ENCODE measurements at regions not wholly inside any gene's neighbourhood (a gene's known extent, or its start where the extent isn't known, plus 50 kb on each side); places are given as distances from the start of the nearest gene placed in this dataset.
"Not testable (repeated sequence)": the region's sequence is repeated elsewhere in the genome, so short reads cannot be mapped to it uniquely, and the experiment has no call there.

DNA sequence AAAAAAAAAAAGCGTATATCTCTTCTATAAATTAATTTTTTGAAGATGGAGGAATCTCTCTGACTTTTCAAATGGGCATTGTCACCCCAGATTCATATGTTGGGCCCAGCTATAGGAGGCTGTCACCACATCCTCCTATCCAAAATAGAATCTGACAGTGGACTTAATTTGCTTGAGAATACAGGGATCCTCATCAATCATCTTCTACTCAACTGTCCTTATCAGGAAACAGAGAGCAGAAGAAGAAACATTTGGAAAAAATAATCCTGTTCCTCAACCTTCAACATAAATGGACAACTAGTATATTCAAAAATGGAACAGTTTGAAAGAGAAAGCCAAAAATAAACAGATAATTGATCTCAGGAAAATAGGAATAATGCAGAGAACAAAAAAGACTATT is 725.4 kb upstream of the INTU start:
- no peak overlapping the region for H3K4me3 ChIP-seq (ENCODE audit: low read depth, poor library complexity, severe bottlenecking)
- intact Hi-C loops (cut with DNase I; ENCODE audit: low total_unique reads), result no loop called here
- TF ChIP-seq POLR2A (IDR thresholded peaks at IDR 0.05), result no peak
- TF ChIP-seq, protein P1, sequence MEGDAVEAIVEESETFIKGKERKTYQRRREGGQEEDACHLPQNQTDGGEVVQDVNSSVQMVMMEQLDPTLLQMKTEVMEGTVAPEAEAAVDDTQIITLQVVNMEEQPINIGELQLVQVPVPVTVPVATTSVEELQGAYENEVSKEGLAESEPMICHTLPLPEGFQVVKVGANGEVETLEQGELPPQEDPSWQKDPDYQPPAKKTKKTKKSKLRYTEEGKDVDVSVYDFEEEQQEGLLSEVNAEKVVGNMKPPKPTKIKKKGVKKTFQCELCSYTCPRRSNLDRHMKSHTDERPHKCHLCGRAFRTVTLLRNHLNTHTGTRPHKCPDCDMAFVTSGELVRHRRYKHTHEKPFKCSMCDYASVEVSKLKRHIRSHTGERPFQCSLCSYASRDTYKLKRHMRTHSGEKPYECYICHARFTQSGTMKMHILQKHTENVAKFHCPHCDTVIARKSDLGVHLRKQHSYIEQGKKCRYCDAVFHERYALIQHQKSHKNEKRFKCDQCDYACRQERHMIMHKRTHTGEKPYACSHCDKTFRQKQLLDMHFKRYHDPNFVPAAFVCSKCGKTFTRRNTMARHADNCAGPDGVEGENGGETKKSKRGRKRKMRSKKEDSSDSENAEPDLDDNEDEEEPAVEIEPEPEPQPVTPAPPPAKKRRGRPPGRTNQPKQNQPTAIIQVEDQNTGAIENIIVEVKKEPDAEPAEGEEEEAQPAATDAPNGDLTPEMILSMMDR (IDR thresholded peaks at IDR 0.05), result no peak
- WGBS, 2 donors, result 79 to 86% methylated on average over 1 of the region's 1 CpG
- no peak for DNase-seq (ENCODE audit: low spot score in 2 of 2)

DNA sequence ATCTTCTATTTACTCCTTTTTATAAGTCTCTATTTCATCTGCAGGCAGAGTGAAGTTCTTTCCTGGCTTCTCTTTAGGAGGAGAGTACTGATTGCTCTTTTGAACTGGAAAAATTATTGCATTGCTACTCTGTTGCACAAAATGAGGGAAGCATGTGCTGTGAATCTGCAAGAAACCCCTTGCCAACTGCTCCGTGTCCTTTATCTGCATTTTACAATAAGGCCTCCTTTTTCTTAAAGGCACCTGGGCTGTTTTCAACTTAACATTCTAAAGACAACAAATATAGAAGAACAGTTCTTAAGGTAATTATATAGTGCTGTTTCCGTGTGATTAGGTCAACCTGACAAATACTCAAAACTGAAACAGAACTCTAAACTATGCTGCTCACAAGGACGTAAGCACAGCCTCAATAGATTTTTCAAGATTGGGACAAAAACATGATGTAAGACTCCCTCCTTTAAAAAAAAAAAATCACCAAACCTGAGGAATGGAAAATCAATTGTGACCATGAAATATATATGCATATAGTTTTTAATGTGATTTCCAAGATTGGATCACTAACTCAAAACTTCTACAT is 716.6 kb upstream of the INTU start:
- intact Hi-C loops (cut with DNase I; ENCODE audit: low total_unique reads), result loop anchor here (5.0 kb wide), 1 partner anchor 1031 kb away; no protein-coding TSS in a partner anchor

DNA sequence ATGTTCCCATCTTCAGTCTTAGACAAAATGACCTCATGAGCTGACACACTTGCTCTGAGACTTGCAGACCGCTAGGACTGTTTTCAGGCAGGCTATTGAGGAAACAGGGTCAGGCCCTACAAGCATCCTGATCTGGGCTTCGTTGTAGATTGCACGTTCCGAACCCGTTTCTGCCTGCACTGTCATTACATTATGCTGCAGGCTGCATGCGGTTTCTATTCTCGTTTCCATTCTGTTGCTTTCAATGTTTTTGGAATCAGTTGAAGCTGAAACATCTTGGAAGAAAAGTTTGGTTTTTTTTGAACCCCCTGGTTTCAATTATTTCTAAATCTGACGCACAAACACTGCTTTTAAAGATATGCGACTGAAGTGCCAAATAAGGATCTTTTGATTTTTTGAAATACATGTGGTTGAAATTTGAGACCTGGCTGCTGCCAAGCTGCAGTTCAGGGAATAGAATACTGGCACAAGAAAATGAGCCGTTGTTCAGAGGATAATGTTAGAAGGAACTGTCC is 716.1 kb upstream of the INTU start:
- peak in 1 of 2 donors; percentile 16 for DNase-seq (ENCODE audit: low spot score in 2 of 2)
- no peak overlapping the region for H3K4me3 ChIP-seq (ENCODE audit: low read depth, poor library complexity, severe bottlenecking)
- WGBS, 2 donors, result 11 to 13% methylated on average over 10 of the region's 10 CpGs
- no peak for TF ChIP-seq POLR2A (IDR thresholded peaks at IDR 0.05)
- TF ChIP-seq, protein P1 (IDR thresholded peaks at IDR 0.05), result no peak
- intact Hi-C loops (cut with DNase I; ENCODE audit: low total_unique reads), result loop anchor here (5.0 kb wide), 1 partner anchor 1031 kb away; no protein-coding TSS in a partner anchor

More for the DNA sequence above, 716.6 kb upstream of the INTU start:
- WGBS, 2 donors, result 43 to 48% methylated on average over 3 of the region's 3 CpGs
- no peak overlapping the region for H3K4me3 ChIP-seq (ENCODE audit: low read depth, poor library complexity, severe bottlenecking)
- TF ChIP-seq, protein P1 (IDR thresholded peaks at IDR 0.05), result no peak
- no peak for TF ChIP-seq POLR2A (IDR thresholded peaks at IDR 0.05)
- DNase-seq (ENCODE audit: low spot score in 2 of 2), result no peak

DNA sequence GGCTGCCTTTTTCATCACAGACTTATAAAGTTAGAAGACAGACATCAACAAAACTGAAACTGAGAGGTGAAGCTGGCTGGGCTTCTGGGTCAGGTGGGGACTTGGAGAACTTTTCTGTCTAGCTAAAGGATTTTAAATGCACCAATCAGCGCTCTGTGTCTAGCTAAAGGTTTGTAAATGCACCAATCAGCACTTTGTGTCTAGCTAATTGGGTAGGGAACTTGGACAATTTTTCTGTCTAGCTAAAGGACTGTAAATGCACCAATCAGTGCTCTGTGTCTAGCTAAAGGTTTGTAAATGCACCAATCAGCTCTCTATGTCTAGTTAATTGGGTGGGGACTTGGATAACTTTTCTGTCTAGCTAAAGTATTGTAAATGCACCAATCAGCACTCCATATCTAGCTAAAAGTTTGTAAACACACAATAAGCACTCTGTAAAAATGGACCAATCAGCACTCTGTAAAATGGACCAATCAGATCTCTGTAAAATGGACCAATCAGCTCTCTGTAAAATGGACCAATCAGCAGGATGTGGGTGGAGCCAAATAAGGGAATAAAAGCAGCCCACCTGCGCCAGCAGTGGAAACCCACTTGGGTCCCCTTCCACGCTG is 710.3 kb upstream of the INTU start:
- intact Hi-C loops (cut with DNase I; ENCODE audit: low total_unique reads); H3K4me3 ChIP-seq (ENCODE audit: low read depth, poor library complexity, severe bottlenecking); DNase-seq (ENCODE audit: low spot score in 2 of 2): not testable (repeated sequence)
- 95 to 97% methylated on average over 3 of the region's 3 CpGs for WGBS, 2 donors

DNA sequence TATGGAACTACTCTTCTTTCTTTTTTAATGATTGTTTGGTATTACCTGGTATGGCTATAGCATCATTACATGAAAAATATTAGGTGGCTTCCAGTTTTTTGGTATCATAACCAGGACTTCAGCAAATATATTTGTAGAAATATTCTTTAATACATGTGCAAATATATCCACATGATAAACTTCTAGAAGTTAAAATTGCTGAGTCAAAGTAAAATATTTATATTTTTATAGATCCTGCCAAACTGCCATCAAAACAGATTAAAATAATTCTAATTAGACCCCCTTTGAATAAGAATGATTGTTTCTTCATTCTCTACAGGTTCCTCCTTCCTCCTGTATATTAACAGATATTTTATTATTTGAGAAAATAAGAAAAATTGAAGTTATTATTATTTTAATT is 708.5 kb upstream of the INTU start:
- intact Hi-C loops (cut with DNase I; ENCODE audit: low total_unique reads), result no loop called here
- H3K4me3 ChIP-seq (ENCODE audit: low read depth, poor library complexity, severe bottlenecking), result no peak overlapping the region
- no peak for DNase-seq (ENCODE audit: low spot score in 2 of 2)
- TF ChIP-seq, protein P1 (IDR thresholded peaks at IDR 0.05), result no peak
- TF ChIP-seq POLR2A (IDR thresholded peaks at IDR 0.05), result no peak

DNA sequence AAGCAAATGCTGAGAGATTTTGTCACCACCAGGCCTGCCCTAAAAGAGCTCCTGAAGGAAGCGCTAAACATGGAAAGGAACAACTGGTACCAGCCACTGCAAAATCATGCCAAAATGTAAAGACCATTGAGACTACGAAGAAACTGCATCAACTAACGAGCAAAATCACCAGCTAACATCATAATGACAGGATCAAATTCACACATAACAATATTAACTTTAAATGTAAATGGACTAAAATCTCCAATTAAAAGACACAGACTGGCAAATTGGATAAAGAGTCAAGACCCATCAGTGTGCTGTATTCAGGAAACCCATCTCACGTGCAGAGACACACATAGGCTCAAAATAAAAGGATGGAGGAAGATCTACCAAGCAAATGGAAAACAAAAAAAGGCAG is 702.7 kb upstream of the INTU start:
- DNase-seq (ENCODE audit: low spot score in 2 of 2); intact Hi-C loops (cut with DNase I; ENCODE audit: low total_unique reads); H3K4me3 ChIP-seq (ENCODE audit: low read depth, poor library complexity, severe bottlenecking): not testable (repeated sequence)
- 60 to 90% methylated on average over 1 to 3 of the region's 4 CpGs for WGBS, 2 donors

DNA sequence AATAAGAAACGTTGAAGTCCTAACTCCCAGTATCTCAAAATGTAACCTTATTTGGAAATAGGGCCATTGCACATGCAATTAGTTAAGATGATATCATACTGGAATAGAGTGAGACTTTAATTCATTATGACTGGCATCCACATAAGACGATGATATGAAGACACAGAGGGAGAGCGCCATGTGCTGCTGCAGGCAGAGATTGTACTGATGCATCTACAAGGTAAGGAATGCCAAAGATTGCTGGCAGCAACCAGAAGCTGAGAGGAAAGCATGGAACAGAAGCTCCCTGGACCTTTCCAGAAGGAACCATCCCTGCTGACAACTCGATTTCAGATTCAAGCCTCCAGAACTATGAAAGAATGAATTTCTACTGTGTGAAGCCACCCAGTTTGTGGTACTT is 697.0 kb upstream of the INTU start:
- intact Hi-C loops (cut with DNase I; ENCODE audit: low total_unique reads), result no loop called here
- no peak overlapping the region for H3K4me3 ChIP-seq (ENCODE audit: low read depth, poor library complexity, severe bottlenecking)
- TF ChIP-seq POLR2A (IDR thresholded peaks at IDR 0.05), result no peak
- TF ChIP-seq, protein P1 (IDR thresholded peaks at IDR 0.05), result no peak
- no peak for DNase-seq (ENCODE audit: low spot score in 2 of 2)
- WGBS, 2 donors, result 45 to 70% methylated on average over 4 of the region's 4 CpGs

Measured in lower leg skin (tissue), 4 donors.